ENCODE measurements at regions not wholly inside any gene's neighbourhood (a gene's known extent, or its start where the extent isn't known, plus 50 kb on each side); places are given as distances from the start of the nearest gene placed in this dataset.

GRCh38 chr16:26263406-26263805 is 571.6 kb downstream of the HS3ST4 start:
- TF ChIP-seq, protein P1, sequence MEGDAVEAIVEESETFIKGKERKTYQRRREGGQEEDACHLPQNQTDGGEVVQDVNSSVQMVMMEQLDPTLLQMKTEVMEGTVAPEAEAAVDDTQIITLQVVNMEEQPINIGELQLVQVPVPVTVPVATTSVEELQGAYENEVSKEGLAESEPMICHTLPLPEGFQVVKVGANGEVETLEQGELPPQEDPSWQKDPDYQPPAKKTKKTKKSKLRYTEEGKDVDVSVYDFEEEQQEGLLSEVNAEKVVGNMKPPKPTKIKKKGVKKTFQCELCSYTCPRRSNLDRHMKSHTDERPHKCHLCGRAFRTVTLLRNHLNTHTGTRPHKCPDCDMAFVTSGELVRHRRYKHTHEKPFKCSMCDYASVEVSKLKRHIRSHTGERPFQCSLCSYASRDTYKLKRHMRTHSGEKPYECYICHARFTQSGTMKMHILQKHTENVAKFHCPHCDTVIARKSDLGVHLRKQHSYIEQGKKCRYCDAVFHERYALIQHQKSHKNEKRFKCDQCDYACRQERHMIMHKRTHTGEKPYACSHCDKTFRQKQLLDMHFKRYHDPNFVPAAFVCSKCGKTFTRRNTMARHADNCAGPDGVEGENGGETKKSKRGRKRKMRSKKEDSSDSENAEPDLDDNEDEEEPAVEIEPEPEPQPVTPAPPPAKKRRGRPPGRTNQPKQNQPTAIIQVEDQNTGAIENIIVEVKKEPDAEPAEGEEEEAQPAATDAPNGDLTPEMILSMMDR (IDR thresholded peaks at IDR 0.05; ENCODE audit: low read length): no peak
- no peak for TF ChIP-seq EZH2 (IDR thresholded peaks at IDR 0.05; ENCODE audit: borderline replicate concordance, low read length)
